H1 (cell line): ENCODE measurements at regions not wholly inside any gene's neighbourhood (a gene's known extent, or its start where the extent isn't known, plus 50 kb on each side); places are given as distances from the start of the nearest gene placed in this dataset.

Experiments used
- CTCF ChIA-PET: fragments of 300-600 bp; sonication (Branson Sonifier 250); formaldehyde crosslinking; loops from one replicate; lab custom pipeline; 2021; ENCODE audit not compliant: partially characterized antibody; lab: Charles Lee
- POLR2A ChIA-PET: fragments of 300-600 bp; sonication (Branson Sonifier 250); formaldehyde crosslinking; loops from one replicate; lab custom pipeline; 2021; ENCODE audit warnings: inconsistent platforms; ENCODE audit not compliant: partially characterized antibody; lab: Charles Lee
- DNase-seq, 2 experiments: peaks; one replicate each; pipeline versions ENCODE4 v3.0.0 to v3.0.0-alpha.2; 2010 to 2022; ENCODE audit warnings: low spot score in 2 of 2, low read depth in 1 of 2, mixed read lengths in 1 of 2
- FAIRE-seq: peaks from 2 replicates; lab custom pipeline; 2011; peaks lifted over from hg19 to GRCh38; lab: Jason Lieb, UNC
- H2AFZ ChIP-seq: 2 replicates; pipeline ENCODE4 v1.8.1; 2012; ENCODE audit warnings: low read length, inconsistent platforms
- H2AK5ac ChIP-seq: 2 replicates; pipeline ENCODE4 v1.6.1; 2013; ENCODE audit warnings: low read depth, low read length
- H2BK120ac ChIP-seq: replicated peaks from 2 replicates; pipeline ENCODE3; 2013; ENCODE audit warnings: low read depth, low read length, inconsistent platforms
- H2BK12ac ChIP-seq: 2 replicates; pipeline ENCODE4 v1.6.1; 2013; ENCODE audit warnings: low read depth, low read length
- H2BK15ac ChIP-seq: 2 replicates; pipeline ENCODE4 v1.6.1; 2013; ENCODE audit warnings: low read length
- H2BK20ac ChIP-seq: 2 replicates; pipeline ENCODE4 v1.6.1; 2013; ENCODE audit warnings: low read length
- H2BK5ac ChIP-seq: 2 replicates; pipeline ENCODE4 v1.6.1; 2013; ENCODE audit warnings: low read depth, low read length
- H3K14ac ChIP-seq: 2 replicates; pipeline ENCODE4 v1.6.1; 2013; ENCODE audit warnings: inconsistent platforms; ENCODE audit not compliant: insufficient read length
- H3K18ac ChIP-seq: 2 replicates; pipeline ENCODE4 v1.6.1; 2013; ENCODE audit warnings: low read length; ENCODE audit errors: extremely low read depth
- H3K23ac ChIP-seq: 2 replicates; pipeline ENCODE4 v1.6.1; 2013; ENCODE audit warnings: inconsistent platforms; ENCODE audit not compliant: insufficient read length
- H3K23me2 ChIP-seq: 2 replicates; pipeline ENCODE4 v1.6.1; 2013; ENCODE audit warnings: low read depth, low read length
- H3K27ac ChIP-seq: 2 replicates; pipeline ENCODE4 v1.6.1; 2011; ENCODE audit warnings: low read depth, low read length, inconsistent platforms
- H3K27me3 ChIP-seq, 4 experiments: replicated peaks in 1 of 4; 1 replicate in 1 of 4; 2 replicates in 3 of 4; pipeline versions ENCODE4 v1.6.1 to v1.8.1; 2011 to 2013; ENCODE audit warnings: low read length in 3 of 4, mild to moderate bottlenecking in 3 of 4, inconsistent platforms in 2 of 4, mixed read lengths in 2 of 4, moderate library complexity in 1 of 4; ENCODE audit not compliant: control insufficient read depth in 3 of 4, insufficient read depth in 3 of 4; ENCODE audit errors: extremely low read depth in 1 of 4
- H3K36me3 ChIP-seq, 4 experiments: 2 replicates each; pipeline versions ENCODE4 v1.6.1 to v1.8.1; 2011 to 2013; ENCODE audit warnings: mild to moderate bottlenecking in 4 of 4, low read length in 3 of 4, moderate library complexity in 2 of 4, control low read depth in 1 of 4, inconsistent platforms in 1 of 4; ENCODE audit not compliant: insufficient read depth in 4 of 4, control insufficient read depth in 2 of 4
- H3K4ac ChIP-seq: replicated peaks from 2 replicates; pipeline ENCODE3; 2013; ENCODE audit warnings: low read length, low read depth, mixed read lengths, inconsistent platforms; ENCODE audit not compliant: insufficient read length
- H3K4me1 ChIP-seq, 4 experiments: replicated peaks in 1 of 4; 1 replicate in 1 of 4; 2 replicates in 3 of 4; pipeline versions ENCODE4 v1.6.1 to v1.8.1; 2011 to 2013; ENCODE audit warnings: low read length in 3 of 4, inconsistent platforms in 2 of 4, mixed read lengths in 1 of 4; ENCODE audit not compliant: insufficient read depth in 4 of 4, control insufficient read depth in 3 of 4
- H3K4me2 ChIP-seq, 2 experiments: 2 replicates each; pipeline versions ENCODE4 v1.6.1 to v1.8.1; 2011 to 2013; ENCODE audit warnings: low read depth in 2 of 2, low read length in 2 of 2, control low read depth in 1 of 2, inconsistent platforms in 1 of 2, mild to moderate bottlenecking in 1 of 2; ENCODE audit not compliant: insufficient read depth in 1 of 2
- H3K4me3 ChIP-seq, 4 experiments: fragments of 200-600, 300-600 bp in 1 of 4; sonication (generic), shearing (Covaris generic), sonication (Bioruptor Twin) in 1 of 4; 2 replicates each; pipeline versions ENCODE4 v1.5.1 to v1.8.1; 2011 to 2016; ENCODE audit warnings: low read length in 4 of 4, low read depth in 3 of 4, control low read depth in 2 of 4, inconsistent platforms in 2 of 4, mild to moderate bottlenecking in 2 of 4, mixed read lengths in 1 of 4, moderate library complexity in 1 of 4; ENCODE audit not compliant: insufficient read depth in 2 of 4; ENCODE audit errors: extremely low read depth in 1 of 4
- H3K56ac ChIP-seq: replicated peaks from 2 replicates; pipeline ENCODE3; 2013; ENCODE audit warnings: low read depth, mild to moderate bottlenecking, mixed read lengths, low read length, inconsistent platforms; ENCODE audit not compliant: insufficient read length
- H3K79me1 ChIP-seq: 2 replicates; pipeline ENCODE4 v1.6.1; 2013; ENCODE audit warnings: low read depth, low read length, control low read depth
- H3K79me2 ChIP-seq, 2 experiments: 2 replicates each; pipeline versions ENCODE4 v1.6.1 to v1.8.1; 2012 to 2013; ENCODE audit warnings: low read length in 2 of 2, mild to moderate bottlenecking in 2 of 2, inconsistent platforms in 1 of 2; ENCODE audit not compliant: insufficient read depth in 2 of 2, control insufficient read depth in 1 of 2
- H3K9ac ChIP-seq, 4 experiments: replicated peaks in 1 of 4; 1 replicate in 1 of 4; 2 replicates in 3 of 4; pipeline versions ENCODE4 v1.6.1 to v1.8.1; 2011 to 2013; ENCODE audit warnings: low read depth in 3 of 4, low read length in 3 of 4, control low read depth in 2 of 4, mild to moderate bottlenecking in 2 of 4, moderate library complexity in 2 of 4, inconsistent platforms in 1 of 4; ENCODE audit errors: extremely low read depth in 1 of 4
- H3K9me3 ChIP-seq, 2 experiments: 2 replicates each; pipeline versions ENCODE4 v1.6.1 to v1.8.1; 2012 to 2013; ENCODE audit warnings: mild to moderate bottlenecking in 2 of 2, moderate library complexity in 2 of 2, control low read depth in 1 of 2, inconsistent platforms in 1 of 2, low read depth in 1 of 2, low read length in 1 of 2, mixed read lengths in 1 of 2; ENCODE audit not compliant: insufficient read depth in 2 of 2
- H4K20me1 ChIP-seq, 2 experiments: replicated peaks in 1 of 2; 2 replicates each; pipeline versions ENCODE3 to v1.8.1; 2011 to 2013; ENCODE audit warnings: inconsistent platforms in 2 of 2, low read length in 2 of 2, mild to moderate bottlenecking in 1 of 2; ENCODE audit not compliant: insufficient read depth in 2 of 2, control insufficient read depth in 1 of 2
- H4K5ac ChIP-seq: 2 replicates; pipeline ENCODE4 v1.6.1; 2013; ENCODE audit warnings: low read length, low read depth, mixed read lengths, inconsistent platforms; ENCODE audit not compliant: insufficient read length
- H4K8ac ChIP-seq: 2 replicates; pipeline ENCODE4 v1.8.0; 2013; ENCODE audit warnings: mild to moderate bottlenecking, moderate library complexity, low read length, inconsistent platforms; ENCODE audit not compliant: insufficient read depth; ENCODE audit errors: extremely low read depth
- H4K91ac ChIP-seq: replicated peaks from 2 replicates; pipeline ENCODE3; 2013; ENCODE audit warnings: low read length, mixed read lengths, inconsistent platforms; ENCODE audit not compliant: insufficient read length
- ATF2 ChIP-seq: IDR thresholded peaks from 2 replicates; pipeline ENCODE4 v1.6.1; 2012; ENCODE audit warnings: low read length, inconsistent platforms
- ATF3 ChIP-seq: IDR thresholded peaks from 2 replicates; pipeline ENCODE4 v1.6.1; 2011; ENCODE audit warnings: low read depth, mild to moderate bottlenecking, low read length; ENCODE audit not compliant: insufficient read depth
- CHD1 ChIP-seq: IDR thresholded peaks from 2 replicates; pipeline ENCODE4 v1.6.1; 2012; ENCODE audit warnings: low read depth, low read length, improper control_type of control experiment
- HDAC2 ChIP-seq, 2 experiments: fragments of 300-600 bp in 1 of 2; sonication (generic) in 1 of 2; IDR thresholded peaks; 2 replicates each; pipeline ENCODE4 v1.6.1; 2011 to 2012; ENCODE audit warnings: low read depth in 2 of 2, low read length in 2 of 2, mild to moderate bottlenecking in 2 of 2, moderate library complexity in 2 of 2, borderline replicate concordance in 1 of 2, inconsistent platforms in 1 of 2
- JUND ChIP-seq: IDR thresholded peaks from 2 replicates; pipeline ENCODE4 v1.6.1; 2011; ENCODE audit warnings: mild to moderate bottlenecking, improper control_type of control experiment, low read length
- NANOG ChIP-seq: IDR thresholded peaks from 2 replicates; pipeline ENCODE4 v1.6.1; 2011; ENCODE audit warnings: low read length, low read depth, mild to moderate bottlenecking, inconsistent platforms; ENCODE audit not compliant: insufficient read depth, poor library complexity, severe bottlenecking
- NRF1 ChIP-seq: IDR thresholded peaks from 2 replicates; pipeline ENCODE4 v1.6.1; 2011; ENCODE audit warnings: mild to moderate bottlenecking, low read depth, low read length, improper control_type of control experiment
- SRF ChIP-seq: IDR thresholded peaks from 2 replicates; pipeline ENCODE4 v1.6.1; 2011; ENCODE audit warnings: mild to moderate bottlenecking, low read depth, low read length, moderate library complexity
- TAF7 ChIP-seq: optimal IDR thresholded peaks from 2 replicates; pipeline ENCODE3; 2011; ENCODE audit warnings: low read depth, mild to moderate bottlenecking, inconsistent platforms, low read length, moderate library complexity, borderline replicate concordance
- TBP ChIP-seq: IDR thresholded peaks from 2 replicates; pipeline ENCODE4 v1.6.1; 2011; ENCODE audit warnings: low read depth, low read length, improper control_type of control experiment
- WGBS, 2 experiments: shearing (Covaris generic) in 1 of 2; methylation state at CpG; one replicate each; pipeline versions ENCODE4 v1.1.6 to v1.1.7; 2013 to 2015; ENCODE audit warnings: low lambda C conversion rate in 2 of 2, mixed read lengths in 2 of 2, inconsistent platforms in 1 of 2, low coverage in 1 of 2, missing lambda C conversion rate in 1 of 2; ENCODE audit not compliant: insufficient replicate concordance in 2 of 2, insufficient coverage in 1 of 2, insufficient read length in 1 of 2; ENCODE audit errors: extremely low coverage in 1 of 2, missing lambda C conversion rate in 1 of 2; 5-methylcytosine and 5-hydroxymethylcytosine counted together

GRCh38 chr4:1512051-1512737, 106.0 kb upstream of the NKX1-1 start:
- Histone ChIP-seq H3K14ac (no peak overlapping the region), H2BK120ac (no peak overlapping the region), H3K27me3 (peaks cover 0 to 2% (median 0%) of the 10 kb centered on the region in 4 experiments; a peak in 1 of 7 replicates), H3K27ac (no peak overlapping the region), H2AFZ (no peak overlapping the region), H3K23me2 (peaks cover 17% of the 10 kb centered on the region; the same call in 1 of the 2 replicates), H2BK15ac (no peak overlapping the region), H2BK5ac (no peak overlapping the region), H2BK12ac (no peak overlapping the region), H2AK5ac (no peak overlapping the region), H3K4me1 (peaks cover 0 to 4% (median 3%) of the 10 kb centered on the region in 4 experiments; a peak in 2 of 7 replicates), H3K79me1 (no peaks in the 10 kb centered on the region), H3K79me2 (no peaks in the 10 kb centered on the region), H3K9ac (no peak overlapping the region), H4K5ac (no peak overlapping the region), H3K4me2 (peak overlapping the region; percentile 45 to 78; a peak in 2 of 4 replicates), H3K4ac (no peak overlapping the region), H3K23ac (no peak overlapping the region), H4K8ac (no peak overlapping the region), H2BK20ac (no peak overlapping the region), H3K18ac (no peak overlapping the region), H3K9me3 (peaks cover 0 to 7% of the 10 kb centered on the region in 2 experiments; a peak in 1 of 4 replicates), H4K91ac (no peak overlapping the region), H3K36me3 (no peaks in the 10 kb centered on the region), H3K56ac (no peak overlapping the region), H4K20me1 (peaks cover 0 to 12% of the 10 kb centered on the region in 2 experiments), H3K4me3 (peak overlapping the region in 1 of 4 experiments; percentile 55; a peak in 2 of 8 replicates)
- ChIA-PET POLR2A (interaction anchor here (0.7 to 0.9 kb wide), 2 partner anchors 53 to 108 kb away, joined by 3 to 4 read pairs; no protein-coding TSS in a partner anchor), CTCF (interaction anchor here (0.6 to 2.3 kb wide), 12 partner anchors 12 to 437 kb away, joined by 3 to 12 read pairs (median 4); no protein-coding TSS in a partner anchor)
- no peak for DNase-seq
- FAIRE-seq, result no peak
- 86 to 100% methylated on average over 1 to 19 of the region's 29 CpGs for WGBS, 2 experiments
- TF ChIP-seq ATF3 (no peak), HDAC2 (IDR thresholded peaks at IDR 0.05; ENCODE audit: borderline replicate concordance in 1 of 2, low read depth in 2 of 2, low read length in 2 of 2) (no peak), TBP (no peak), ATF2 (no peak), TAF7 (no peak), SRF (no peak), JUND (no peak), NRF1 (no peak), NANOG (no peak), CHD1 (no peak)
